Right atrium auricular region (tissue), 2 donors: ENCODE measurements at regions not wholly inside any gene's neighbourhood (a gene's known extent, or its start where the extent isn't known, plus 50 kb on each side); places are given as distances from the start of the nearest gene placed in this dataset.
"Not testable (repeated sequence)": the region's sequence is repeated elsewhere in the genome, so short reads cannot be mapped to it uniquely, and the experiment has no call there.

Experiments
- DNase-seq: peaks from one replicate; pipeline ENCODE4 v3.0.0-alpha.2; 2019; ENCODE audit warnings: low spot score
- H3K27ac ChIP-seq, 2 donors: fragments of 200-600 bp; sonication (generic); 1 replicate in 1 of 2; 2 replicates in 1 of 2; pipeline ENCODE4 v1.5.1; 2016 to 2019
- H3K27me3 ChIP-seq, 2 donors: fragments of 200-600 bp; sonication (generic); one replicate each; pipeline versions ENCODE4 v1.5.1 to v1.6.0; 2017 to 2019
- H3K36me3 ChIP-seq: fragments of 200-600 bp; sonication (generic); one replicate; pipeline ENCODE4 v1.5.1; 2016
- H3K4me1 ChIP-seq, 2 donors: fragments of 200-600 bp; sonication (generic); one replicate each; pipeline versions ENCODE4 v1.5.1 to v1.6.0; 2017 to 2019
- H3K4me3 ChIP-seq, 2 donors: fragments of 200-600 bp; sonication (generic); 1 replicate in 1 of 2; 2 replicates in 1 of 2; pipeline ENCODE4 v1.5.1; 2017 to 2019; ENCODE audit warnings: mild to moderate bottlenecking in 1 of 2, moderate library complexity in 1 of 2
- H3K9me3 ChIP-seq, 2 donors: fragments of 200-600 bp; sonication (generic); one replicate each; pipeline ENCODE4 v1.5.1; 2019
- TF ChIP-seq, protein P1 (sequence below), 2 donors: fragments of 200-600 bp; sonication (generic); IDR thresholded peaks; one replicate each; pipeline ENCODE4 v1.5.1; 2019; ENCODE audit warnings: antibody characterized with exemption in 2 of 2

DNA sequence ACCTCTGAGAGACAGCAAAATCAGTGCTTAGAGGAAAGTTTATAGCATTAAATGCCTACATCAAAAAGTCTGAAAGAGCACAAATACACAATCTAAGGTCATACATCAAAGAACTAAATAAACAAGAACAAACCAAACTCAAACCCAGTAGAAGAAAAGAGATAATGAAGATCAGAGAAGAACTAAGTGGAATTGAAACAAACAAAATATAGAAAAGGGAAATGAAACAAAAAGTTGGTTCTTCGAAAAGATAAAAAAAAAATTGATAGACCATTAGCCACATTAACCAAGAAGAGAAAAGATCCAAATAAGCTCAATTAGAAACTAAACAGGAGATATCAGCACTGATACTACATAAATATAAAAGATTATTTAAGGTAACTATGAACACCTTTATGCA, 280.0 kb upstream of the NRG3 start:
- TF ChIP-seq, protein P1, sequence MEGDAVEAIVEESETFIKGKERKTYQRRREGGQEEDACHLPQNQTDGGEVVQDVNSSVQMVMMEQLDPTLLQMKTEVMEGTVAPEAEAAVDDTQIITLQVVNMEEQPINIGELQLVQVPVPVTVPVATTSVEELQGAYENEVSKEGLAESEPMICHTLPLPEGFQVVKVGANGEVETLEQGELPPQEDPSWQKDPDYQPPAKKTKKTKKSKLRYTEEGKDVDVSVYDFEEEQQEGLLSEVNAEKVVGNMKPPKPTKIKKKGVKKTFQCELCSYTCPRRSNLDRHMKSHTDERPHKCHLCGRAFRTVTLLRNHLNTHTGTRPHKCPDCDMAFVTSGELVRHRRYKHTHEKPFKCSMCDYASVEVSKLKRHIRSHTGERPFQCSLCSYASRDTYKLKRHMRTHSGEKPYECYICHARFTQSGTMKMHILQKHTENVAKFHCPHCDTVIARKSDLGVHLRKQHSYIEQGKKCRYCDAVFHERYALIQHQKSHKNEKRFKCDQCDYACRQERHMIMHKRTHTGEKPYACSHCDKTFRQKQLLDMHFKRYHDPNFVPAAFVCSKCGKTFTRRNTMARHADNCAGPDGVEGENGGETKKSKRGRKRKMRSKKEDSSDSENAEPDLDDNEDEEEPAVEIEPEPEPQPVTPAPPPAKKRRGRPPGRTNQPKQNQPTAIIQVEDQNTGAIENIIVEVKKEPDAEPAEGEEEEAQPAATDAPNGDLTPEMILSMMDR (IDR thresholded peaks at IDR 0.05): no peak
- no peak overlapping the region for H3K4me3 ChIP-seq
- no peak for DNase-seq
- H3K36me3 ChIP-seq: no peaks in the 10 kb centered on the region
- no peak overlapping the region for H3K27ac ChIP-seq
- no peaks in the 10 kb centered on the region for H3K27me3 ChIP-seq
- H3K9me3 ChIP-seq: peaks cover 0 to 9% of the 10 kb centered on the region in 2 donors
- H3K4me1 ChIP-seq: no peaks in the 10 kb centered on the region

DNA sequence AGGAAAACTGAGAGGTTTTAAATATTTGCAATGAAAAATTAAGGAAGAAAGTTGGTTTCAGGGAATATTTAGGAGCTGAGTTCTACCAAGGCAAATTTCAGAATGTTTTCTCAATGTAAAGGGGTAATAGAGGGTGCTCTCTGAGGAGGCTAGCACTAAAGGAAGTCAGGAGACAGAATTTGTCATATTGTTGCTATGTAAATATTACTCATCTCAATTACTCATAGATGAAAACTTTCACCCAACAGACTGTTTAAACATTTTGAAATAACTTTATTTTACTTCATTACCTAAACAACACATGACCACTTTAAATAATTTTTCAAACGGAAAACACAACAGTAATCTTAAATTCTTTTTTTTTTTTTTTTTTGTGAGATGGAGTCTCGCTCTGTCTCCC, 274.8 kb upstream of the NRG3 start:
- Histone ChIP-seq H3K36me3 (no peaks in the 10 kb centered on the region), H3K4me1 (no peaks in the 10 kb centered on the region), H3K27ac (no peak overlapping the region), H3K9me3 (peaks cover 0 to 4% of the 10 kb centered on the region in 2 donors), H3K4me3 (no peak overlapping the region), H3K27me3 (no peaks in the 10 kb centered on the region)
- no peak for DNase-seq
- TF ChIP-seq, protein P1 (IDR thresholded peaks at IDR 0.05): no peak

DNA sequence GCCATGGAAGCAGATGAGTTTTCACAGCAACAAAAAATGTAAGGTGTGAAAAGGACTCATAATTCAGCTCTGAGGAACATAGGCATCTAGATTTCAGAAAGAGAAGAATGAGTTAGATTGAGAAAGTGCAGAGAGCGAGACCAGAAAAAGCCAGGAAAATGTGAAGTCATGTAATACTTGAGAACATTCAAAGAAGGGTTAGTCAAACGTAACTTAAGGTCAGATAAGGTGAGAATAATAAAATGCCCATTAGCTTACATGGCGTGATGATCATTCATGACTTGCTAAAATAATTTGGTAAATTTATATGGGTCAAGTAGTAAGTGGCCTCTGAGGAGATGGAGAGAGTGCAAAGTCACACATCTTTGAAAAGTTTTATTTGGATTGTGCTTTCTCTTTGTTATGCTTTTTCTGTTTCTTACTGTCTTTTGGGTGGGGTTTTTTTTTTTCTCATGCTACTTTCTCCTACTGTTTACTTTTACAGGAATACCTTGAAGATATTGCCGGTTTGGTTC, 271.8 kb upstream of the NRG3 start:
- Histone ChIP-seq H3K9me3 (no peaks in the 10 kb centered on the region), H3K27me3 (no peaks in the 10 kb centered on the region), H3K36me3 (no peaks in the 10 kb centered on the region), H3K4me3 (no peak overlapping the region), H3K4me1 (no peaks in the 10 kb centered on the region), H3K27ac (no peak overlapping the region)
- no peak for DNase-seq
- TF ChIP-seq, protein P1 (IDR thresholded peaks at IDR 0.05): no peak

DNA sequence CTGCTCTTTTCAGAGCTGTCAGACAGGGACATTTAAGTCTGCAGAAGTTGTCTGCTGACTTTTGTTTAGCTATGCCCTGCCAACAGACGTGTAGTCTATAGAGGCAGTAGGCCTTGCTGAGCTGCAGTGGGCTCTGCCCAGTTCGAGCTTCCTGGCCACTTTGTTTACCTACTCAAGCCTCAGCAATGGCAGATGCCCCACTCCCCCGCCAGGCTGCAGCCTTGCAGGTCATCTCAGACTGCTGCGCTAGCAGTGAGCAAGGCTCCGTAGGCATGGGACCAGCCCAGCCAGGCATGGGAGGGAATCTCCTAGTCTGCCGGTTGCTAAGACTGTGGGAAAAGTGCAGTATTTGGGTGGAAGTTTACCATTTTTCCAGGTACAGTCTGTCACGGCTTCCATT, 230.5 kb upstream of the NRG3 start:
- not testable (repeated sequence) for H3K36me3 ChIP-seq, DNase-seq, H3K27me3 ChIP-seq, H3K9me3 ChIP-seq, H3K4me1 ChIP-seq, H3K4me3 ChIP-seq, H3K27ac ChIP-seq

DNA sequence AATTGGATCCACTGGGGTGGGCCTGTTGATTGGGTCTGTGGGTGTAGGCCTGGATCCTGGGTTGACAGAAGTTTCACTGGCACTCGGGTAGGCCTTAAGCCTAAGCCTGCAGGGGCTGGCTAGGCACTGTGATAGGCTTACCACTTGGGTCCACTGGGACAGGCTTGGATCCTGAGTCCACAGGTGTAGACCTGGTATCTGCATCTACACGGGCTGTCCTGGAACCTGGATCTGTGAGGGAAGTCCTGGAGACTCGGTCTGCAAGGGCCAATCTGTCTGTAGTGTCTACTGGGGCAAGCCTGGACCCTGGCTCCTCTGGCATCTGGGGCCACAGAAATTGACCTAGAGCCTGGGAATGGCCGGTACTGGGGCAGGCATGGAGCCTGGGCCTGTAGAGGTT, 219.0 kb upstream of the NRG3 start:
- H3K36me3 ChIP-seq: no peaks in the 10 kb centered on the region
- no peaks in the 10 kb centered on the region for H3K4me1 ChIP-seq
- no peak overlapping the region for H3K27ac ChIP-seq
- no peaks in the 10 kb centered on the region for H3K27me3 ChIP-seq
- no peak for DNase-seq
- TF ChIP-seq, protein P1 (IDR thresholded peaks at IDR 0.05): no peak
- peaks cover 0 to 21% of the 10 kb centered on the region in 2 donors for H3K9me3 ChIP-seq
- no peak overlapping the region for H3K4me3 ChIP-seq

DNA sequence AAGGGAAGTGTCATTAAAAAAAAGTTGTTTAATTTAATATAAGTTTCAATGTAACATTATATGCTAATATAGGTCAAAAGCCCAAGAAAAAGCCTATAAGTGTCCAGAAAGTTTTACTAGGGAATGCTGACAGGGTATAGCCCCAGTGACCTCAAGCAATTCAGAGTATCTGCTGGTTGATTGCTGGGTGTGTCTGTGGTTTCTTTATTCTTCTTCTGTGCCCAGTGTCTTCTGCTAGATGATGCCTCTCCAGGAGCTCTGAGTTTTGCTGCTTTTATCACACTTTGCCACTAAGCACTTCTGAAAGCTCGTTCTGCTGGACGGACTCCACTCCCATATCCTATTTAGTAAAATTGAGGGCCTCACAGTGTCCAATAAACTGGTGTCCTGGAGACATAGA, 212.2 kb upstream of the NRG3 start:
- H3K27me3 ChIP-seq: no peaks in the 10 kb centered on the region
- no peaks in the 10 kb centered on the region for H3K4me1 ChIP-seq
- H3K9me3 ChIP-seq: no peaks in the 10 kb centered on the region
- H3K4me3 ChIP-seq: no peak overlapping the region
- H3K27ac ChIP-seq: no peak overlapping the region
- no peaks in the 10 kb centered on the region for H3K36me3 ChIP-seq
- no peak for DNase-seq
- TF ChIP-seq, protein P1 (IDR thresholded peaks at IDR 0.05): no peak

DNA sequence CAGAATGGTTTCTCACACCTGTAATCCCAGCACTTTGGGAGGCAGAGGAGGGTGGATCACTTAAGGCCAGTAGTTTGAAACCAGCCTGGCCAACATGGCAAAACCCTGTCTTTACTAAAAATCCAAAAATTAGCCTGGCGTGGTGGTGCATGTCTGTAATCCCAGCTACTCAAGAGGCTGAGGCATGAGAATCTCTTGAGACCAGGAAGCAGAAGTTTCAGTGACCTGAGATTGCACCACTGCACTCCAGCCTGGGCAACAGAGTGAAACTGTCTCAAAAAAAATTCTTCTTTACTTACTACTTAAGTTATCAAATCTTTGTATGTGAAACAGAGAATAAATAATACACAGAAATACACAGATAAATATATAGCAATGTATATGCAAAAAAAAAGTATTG, 210.2 kb upstream of the NRG3 start:
- not testable (repeated sequence) for H3K36me3 ChIP-seq, H3K4me1 ChIP-seq, H3K4me3 ChIP-seq, DNase-seq, H3K27ac ChIP-seq, H3K27me3 ChIP-seq, H3K9me3 ChIP-seq
